SU-DHL-6 (cell line): ENCODE measurements at regions not wholly inside any gene's neighbourhood (a gene's known extent, or its start where the extent isn't known, plus 50 kb on each side); places are given as distances from the start of the nearest gene placed in this dataset.

Experiments
- H2AFZ ChIP-seq: fragments of 200-600 bp; sonication (generic); 2 replicates; pipeline ENCODE4 v1.6.1; 2014; ENCODE audit warnings: low read depth, mild to moderate bottlenecking, moderate library complexity, mixed read lengths, antibody characterized with exemption, low read length; ENCODE audit not compliant: severe bottlenecking
- H3F3A ChIP-seq: fragments of 200-600 bp; shearing (Covaris generic); 2 replicates; pipeline ENCODE4 v1.6.0; 2016; ENCODE audit warnings: antibody characterized with exemption, mild to moderate bottlenecking; ENCODE audit not compliant: insufficient read depth
- H3K27ac ChIP-seq: fragments of 200-600 bp; sonication (generic); 2 replicates; pipeline ENCODE4 v1.5.1; 2016; ENCODE audit warnings: low read depth, mild to moderate bottlenecking, low read length, moderate library complexity, mixed read lengths
- H3K27me3 ChIP-seq: fragments of 200-600 bp; sonication (generic), shearing (Covaris generic); 2 replicates; pipeline ENCODE4 v1.6.0; 2014; ENCODE audit warnings: mild to moderate bottlenecking, low read length
- H3K36me3 ChIP-seq: fragments of 200-600 bp; sonication (generic); 2 replicates; pipeline ENCODE4 v1.6.1; 2014; ENCODE audit warnings: mild to moderate bottlenecking, low read length, mixed read lengths
- H3K4me2 ChIP-seq: fragments of 300-600, 200-600 bp; shearing (Covaris generic), sonication (generic); 2 replicates; pipeline ENCODE4 v1.6.0; 2014; ENCODE audit warnings: low read length, low read depth, mild to moderate bottlenecking; ENCODE audit not compliant: poor library complexity, severe bottlenecking
- H3K4me3 ChIP-seq: fragments of 200-600 bp; sonication (generic); 2 replicates; pipeline ENCODE4 v1.5.1; 2014; ENCODE audit warnings: antibody characterized with exemption, low read length, mild to moderate bottlenecking, mixed read lengths; ENCODE audit not compliant: insufficient read depth, poor library complexity, severe bottlenecking
- H3K79me2 ChIP-seq: fragments of 200-600 bp; sonication (generic); 2 replicates; pipeline ENCODE4 v1.6.1; 2014; ENCODE audit warnings: mild to moderate bottlenecking, low read length, moderate library complexity; ENCODE audit not compliant: insufficient read depth
- H3K9ac ChIP-seq: fragments of 200-600 bp; sonication (generic); 2 replicates; pipeline ENCODE4 v1.7.0; 2014; ENCODE audit warnings: mild to moderate bottlenecking, low read length
- H3K9me2 ChIP-seq: fragments of 200-600 bp; sonication (generic); replicated peaks from 2 replicates; pipeline ENCODE4 v1.6.1; 2014; ENCODE audit warnings: low read length; ENCODE audit not compliant: insufficient read depth
- H3K9me3 ChIP-seq: fragments of 200-600 bp; sonication (generic); 2 replicates; pipeline ENCODE4 v1.6.1; 2014; ENCODE audit warnings: low read length, mixed read lengths; ENCODE audit not compliant: insufficient read depth
- H4K20me1 ChIP-seq: fragments of 200-600 bp; sonication (generic); 2 replicates; pipeline ENCODE4 v1.6.1; 2014; ENCODE audit warnings: low read depth, mild to moderate bottlenecking, antibody characterized with exemption, low read length, moderate library complexity, mixed read lengths
- CTCF ChIP-seq: fragments of 200-600 bp; sonication (generic); IDR thresholded peaks from one replicate; pipeline ENCODE4 v1.5.1; 2017; ENCODE audit warnings: antibody characterized with exemption, mild to moderate bottlenecking, low read length, moderate library complexity; ENCODE audit not compliant: insufficient read depth, poor library complexity, severe bottlenecking
- EZH2phosphoT487 ChIP-seq: fragments of 200-600 bp; sonication (generic), shearing (Covaris generic); conservative IDR thresholded peaks from 2 replicates; pipeline ENCODE4 v1.6.1; 2018; ENCODE audit warnings: mild to moderate bottlenecking, antibody characterized with exemption, low read length, moderate library complexity, mixed read lengths

- no peaks in the 10 kb centered on the region for H4K20me1 ChIP-seq
- H3K4me2 ChIP-seq = no peak overlapping the region
- no peaks in the 10 kb centered on the region for H3K9me2 ChIP-seq
- H3K79me2 ChIP-seq = no peaks in the 10 kb centered on the region
- H3K4me3 ChIP-seq = no peak overlapping the region
- no peak overlapping the region for H2AFZ ChIP-seq
- TF ChIP-seq CTCF (no peak), EZH2phosphoT487 (no peak)
- no peaks in the 10 kb centered on the region for H3K9me3 ChIP-seq
- H3K27ac ChIP-seq = no peak overlapping the region
- no peaks in the 10 kb centered on the region for H3K27me3 ChIP-seq
- no peak overlapping the region for H3K9ac ChIP-seq
- H3K36me3 ChIP-seq = no peaks in the 10 kb centered on the region
- H3F3A ChIP-seq = no peaks in the 10 kb centered on the region
Observed at GRCh38 chr3:24594161-24594560, 99.5 kb upstream of the THRB start.

- no peaks in the 10 kb centered on the region for H3K79me2 ChIP-seq
- H3K4me3 ChIP-seq = no peak overlapping the region
- no peaks in the 10 kb centered on the region for H4K20me1 ChIP-seq
- no peaks in the 10 kb centered on the region for H3F3A ChIP-seq
- no peak overlapping the region for H3K9ac ChIP-seq
- no peaks in the 10 kb centered on the region for H3K36me3 ChIP-seq
- no peak overlapping the region for H3K4me2 ChIP-seq
- no peak overlapping the region for H3K27ac ChIP-seq
- TF ChIP-seq EZH2phosphoT487 = no peak
- TF ChIP-seq CTCF = no peak
- H3K9me3 ChIP-seq = no peaks in the 10 kb centered on the region
- no peaks in the 10 kb centered on the region for H3K9me2 ChIP-seq
- H2AFZ ChIP-seq = no peak overlapping the region
- no peaks in the 10 kb centered on the region for H3K27me3 ChIP-seq
Observed at GRCh38 chr3:24595796-24596195, 101.1 kb upstream of the THRB start.

GRCh38 chr3:24596626-24597025 lies 102.0 kb upstream of the THRB start:
- no peak overlapping the region for H3K9ac ChIP-seq
- TF ChIP-seq CTCF (no peak), EZH2phosphoT487 (no peak)
- no peaks in the 10 kb centered on the region for H3K27me3 ChIP-seq
- no peak overlapping the region for H2AFZ ChIP-seq
- H3K4me3 ChIP-seq = no peak overlapping the region
- no peaks in the 10 kb centered on the region for H4K20me1 ChIP-seq
- no peaks in the 10 kb centered on the region for H3K9me2 ChIP-seq
- no peaks in the 10 kb centered on the region for H3K36me3 ChIP-seq
- H3K4me2 ChIP-seq = no peak overlapping the region
- no peak overlapping the region for H3K27ac ChIP-seq
- no peaks in the 10 kb centered on the region for H3K9me3 ChIP-seq
- no peaks in the 10 kb centered on the region for H3F3A ChIP-seq
- no peaks in the 10 kb centered on the region for H3K79me2 ChIP-seq
